Liver (tissue), 7 donors: ENCODE measurements at regions not wholly inside any gene's neighbourhood (a gene's known extent, or its start where the extent isn't known, plus 50 kb on each side); places are given as distances from the start of the nearest gene placed in this dataset.
A peak's percentile ranks its signal among the peaks of the same experiment; 100 is the strongest.

Source experiments
- DNase-seq: peaks from one replicate; pipeline ENCODE4 v3.0.0-alpha.2; 2017; ENCODE audit warnings: low spot score
- H3K27ac ChIP-seq, 2 donors: one replicate each; pipeline ENCODE4 v1.7.0; 2013; ENCODE audit warnings: inconsistent platforms in 2 of 2, low read length in 2 of 2, control low read depth in 1 of 2, low read depth in 1 of 2, mild to moderate bottlenecking in 1 of 2
- H3K27me3 ChIP-seq, 4 donors: one replicate each; pipeline versions ENCODE4 v1.6.1 to v1.7.0; 2013; ENCODE audit warnings: low read length in 3 of 4, inconsistent platforms in 1 of 4, mild to moderate bottlenecking in 1 of 4, moderate library complexity in 1 of 4; ENCODE audit not compliant: control insufficient read depth in 4 of 4, insufficient read depth in 4 of 4
- H3K36me3 ChIP-seq, 4 donors: one replicate each; pipeline versions ENCODE4 v1.6.1 to v1.7.0; 2013; ENCODE audit warnings: low read length in 3 of 4, mild to moderate bottlenecking in 3 of 4, low read depth in 1 of 4, moderate library complexity in 1 of 4; ENCODE audit not compliant: control insufficient read depth in 4 of 4, insufficient read depth in 3 of 4
- H3K4me1 ChIP-seq, 4 donors: one replicate each; pipeline versions ENCODE4 v1.6.1 to v1.7.0; 2013; ENCODE audit warnings: low read length in 3 of 4, mild to moderate bottlenecking in 3 of 4, moderate library complexity in 1 of 4; ENCODE audit not compliant: control insufficient read depth in 4 of 4, insufficient read depth in 4 of 4
- H3K4me3 ChIP-seq, 3 donors: one replicate each; pipeline versions ENCODE4 v1.6.1 to v1.7.0; 2013; ENCODE audit warnings: low read length in 3 of 3, control low read depth in 1 of 3, low read depth in 1 of 3, mild to moderate bottlenecking in 1 of 3
- H3K9ac ChIP-seq, 2 donors: one replicate each; pipeline ENCODE4 v1.7.0; 2013; ENCODE audit warnings: low read length in 2 of 2, mild to moderate bottlenecking in 2 of 2, moderate library complexity in 2 of 2, control low read depth in 1 of 2, low read depth in 1 of 2
- H3K9me3 ChIP-seq, 4 donors: one replicate each; pipeline versions ENCODE4 v1.6.1 to v1.7.0; 2013; ENCODE audit warnings: low read length in 3 of 4; ENCODE audit not compliant: control insufficient read depth in 4 of 4
- ATF3 ChIP-seq: IDR thresholded peaks from 2 replicates; pipeline ENCODE4 v1.6.1; 2016; ENCODE audit warnings: antibody characterized with exemption
- FOXA1 ChIP-seq: IDR thresholded peaks from 2 replicates; pipeline ENCODE4 v1.6.1; 2016; ENCODE audit warnings: antibody characterized with exemption
- FOXA2 ChIP-seq: IDR thresholded peaks from 2 replicates; pipeline ENCODE4 v1.6.1; 2016; ENCODE audit warnings: antibody characterized with exemption
- GABPA ChIP-seq, 2 donors: IDR thresholded peaks in 1 of 2; conservative IDR thresholded peaks in 1 of 2; 2 replicates each; pipeline ENCODE4 v1.6.1; 2016; ENCODE audit warnings: antibody characterized with exemption in 2 of 2, mild to moderate bottlenecking in 1 of 2, moderate library complexity in 1 of 2
- HNF4A ChIP-seq, 2 donors: conservative IDR thresholded peaks; 2 replicates each; pipeline ENCODE4 v1.6.1; 2016; ENCODE audit warnings: antibody characterized with exemption in 2 of 2, mild to moderate bottlenecking in 2 of 2
- HNF4G ChIP-seq: IDR thresholded peaks from 2 replicates; pipeline ENCODE4 v1.6.1; 2016; ENCODE audit warnings: antibody characterized with exemption
- JUND ChIP-seq, 2 donors: IDR thresholded peaks; 2 replicates each; pipeline ENCODE4 v1.6.1; 2016; ENCODE audit warnings: antibody characterized with exemption in 2 of 2
- MAX ChIP-seq: IDR thresholded peaks from 2 replicates; pipeline ENCODE4 v1.6.1; 2016; ENCODE audit warnings: antibody characterized with exemption
- NR2F2 ChIP-seq: IDR thresholded peaks from 2 replicates; pipeline ENCODE4 v1.6.1; 2016; ENCODE audit warnings: antibody characterized with exemption
- REST ChIP-seq: IDR thresholded peaks from 2 replicates; pipeline ENCODE4 v1.6.1; 2016; ENCODE audit warnings: antibody characterized with exemption, mild to moderate bottlenecking
- RXRA ChIP-seq, 2 donors: IDR thresholded peaks; 2 replicates each; pipeline ENCODE4 v1.6.1; 2017 to 2018; ENCODE audit warnings: antibody characterized with exemption in 2 of 2, mild to moderate bottlenecking in 1 of 2
- SP1 ChIP-seq: IDR thresholded peaks from 2 replicates; pipeline ENCODE4 v1.6.1; 2018; ENCODE audit warnings: antibody characterized with exemption, mild to moderate bottlenecking
- TAF1 ChIP-seq: conservative IDR thresholded peaks from 2 replicates; pipeline ENCODE4 v1.6.1; 2016; ENCODE audit warnings: antibody characterized with exemption, mild to moderate bottlenecking
- YY1 ChIP-seq: IDR thresholded peaks from 2 replicates; pipeline ENCODE4 v1.6.1; 2016; ENCODE audit warnings: antibody characterized with exemption, mild to moderate bottlenecking
- ZBTB33 ChIP-seq: IDR thresholded peaks from 2 replicates; pipeline ENCODE4 v1.6.1; 2016; ENCODE audit warnings: antibody characterized with exemption
- WGBS: extraction: QIAGEN DNeasy Blood & Tissue Kit; methylation state at CpG from one replicate; pipeline ENCODE4 v1.1.7; 2013; 5-methylcytosine and 5-hydroxymethylcytosine counted together
- donor health status: healthy.
- donor health status: healthy.
- donor health status: healthy.
- donor health status: healthy.

GRCh38 chr16:48041981-48042421 lies 113.8 kb downstream of the ABCC12 start:
- no peak for DNase-seq
- Histone ChIP-seq H3K9me3 (no peaks in the 10 kb centered on the region), H3K27me3 (peaks cover 0 to 2% (median 0%) of the 10 kb centered on the region in 4 donors), H3K27ac (no peak overlapping the region), H3K36me3 (no peaks in the 10 kb centered on the region), H3K9ac (no peak overlapping the region), H3K4me3 (no peak overlapping the region), H3K4me1 (no peaks in the 10 kb centered on the region)
- TF ChIP-seq JUND (IDR thresholded peaks at IDR 0.05) (no peak), FOXA2 (no peak), TAF1 (no peak), MAX (no peak), HNF4A (conservative IDR thresholded peaks at IDR 0.05) (no peak), GABPA (IDR thresholded peaks at IDR 0.05 in 1 of 2, conservative IDR thresholded peaks at IDR 0.05 in 1 of 2) (no peak), SP1 (no peak), FOXA1 (no peak), HNF4G (no peak), REST (no peak), ZBTB33 (no peak), YY1 (no peak), ATF3 (no peak)
- 52% methylated on average over 10 of the region's 10 CpGs for WGBS

- WGBS: 54% methylated on average over 4 of the region's 4 CpGs
- DNase-seq: no peak
Measured at GRCh38 chr16:48035142-48035541, 120.7 kb downstream of the ABCC12 start.

GRCh38 chr16:48030926-48031325 lies 124.9 kb downstream of the ABCC12 start:
- WGBS: 67% methylated on average over 6 of the region's 6 CpGs
- TF ChIP-seq MAX (no peak), GABPA (IDR thresholded peaks at IDR 0.05 in 1 of 2, conservative IDR thresholded peaks at IDR 0.05 in 1 of 2) (no peak), NR2F2 (no peak), HNF4G (no peak), HNF4A (conservative IDR thresholded peaks at IDR 0.05) (peak in 1 of 2 donors; percentile 13)
- DNase-seq: no peak

More at GRCh38 chr16:48035142-48035541, 120.7 kb downstream of the ABCC12 start:
- Histone ChIP-seq H3K36me3 (no peaks in the 10 kb centered on the region), H3K9me3 (peaks cover 0 to 3% (median 0%) of the 10 kb centered on the region in 4 donors), H3K27ac (no peak overlapping the region), H3K9ac (no peak overlapping the region), H3K4me1 (no peaks in the 10 kb centered on the region), H3K4me3 (no peak overlapping the region), H3K27me3 (no peaks in the 10 kb centered on the region)
- TF ChIP-seq RXRA (IDR thresholded peaks at IDR 0.05): no peak

More at GRCh38 chr16:48030926-48031325, 124.9 kb downstream of the ABCC12 start:
- H3K9ac ChIP-seq: no peak overlapping the region
- no peak overlapping the region for H3K4me3 ChIP-seq
- no peak overlapping the region for H3K27ac ChIP-seq
- no peaks in the 10 kb centered on the region for H3K27me3 ChIP-seq
- peaks cover 0 to 3% (median 0%) of the 10 kb centered on the region in 4 donors for H3K9me3 ChIP-seq
- H3K36me3 ChIP-seq: no peaks in the 10 kb centered on the region
- no peaks in the 10 kb centered on the region for H3K4me1 ChIP-seq
